ENCODE measurements at regions not wholly inside any gene's neighbourhood (a gene's known extent, or its start where the extent isn't known, plus 50 kb on each side); places are given as distances from the start of the nearest gene placed in this dataset.

DNA sequence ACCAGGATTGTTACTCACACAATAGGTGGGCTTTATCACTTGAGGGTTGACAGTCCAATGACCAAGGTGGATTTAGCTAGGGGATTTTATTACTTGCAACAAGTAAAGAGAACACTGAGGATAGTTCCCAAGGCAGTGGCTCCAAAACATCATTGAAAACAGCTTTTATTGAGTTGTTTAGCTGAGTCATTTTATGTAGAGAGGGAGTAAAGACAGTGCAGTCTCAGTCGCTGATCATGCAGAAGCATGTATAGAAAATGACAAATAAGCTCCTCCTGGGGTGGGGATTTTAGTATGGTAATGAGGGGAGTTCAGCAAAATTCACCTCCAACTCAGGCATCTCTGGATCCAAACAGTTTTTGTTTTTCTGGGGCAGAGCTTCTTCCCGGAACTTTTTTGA lies 163.0 kb upstream of the CCDC179 start:
- Histone ChIP-seq H3K4me2 (no peak overlapping the region), H3K27ac (no peak overlapping the region), H2AFZ (no peak overlapping the region), H3K4me3 (no peak overlapping the region), H3K9me2 (ENCODE audit: insufficient read depth) (no peaks in the 10 kb centered on the region), H3K36me3 (ENCODE audit: low read depth) (no peaks in the 10 kb centered on the region), H3K27me3 (ENCODE audit: insufficient read depth, low read depth) (no peaks in the 10 kb centered on the region), H3K9me3 (ENCODE audit: insufficient read depth, low read depth) (no peaks in the 10 kb centered on the region), H3F3A (ENCODE audit: insufficient read depth, low read depth) (no peaks in the 10 kb centered on the region), H3K79me2 (ENCODE audit: low read depth) (no peaks in the 10 kb centered on the region), H3K4me1 (replicated peaks; ENCODE audit: insufficient read depth) (no peaks in the 10 kb centered on the region), H4K20me1 (ENCODE audit: insufficient read depth) (no peaks in the 10 kb centered on the region)
- BruUV-seq (replicated peaks) = no TSS peak
- CTCF ChIA-PET = no interaction called here
- POLR2A ChIA-PET (ENCODE audit: unreplicated experiment) = no interaction called here
- intact Hi-C loops (cut with micrococcal nuclease; ENCODE audit: unreplicated experiment) = no loop called here
- DNase-seq = no peak
- no peak for TF ChIP-seq CTCF (conservative IDR thresholded peaks at IDR 0.05)
- TF ChIP-seq EZH2 (IDR thresholded peaks at IDR 0.05; ENCODE audit: low read depth) = no peak

GRCh38 chr11:23041001-23041503 lies 180.8 kb upstream of the CCDC179 start:
- H2AFZ ChIP-seq = no peak overlapping the region
- no peak for DNase-seq
- no peaks in the 10 kb centered on the region for H3K36me3 ChIP-seq (ENCODE audit: low read depth)
- ChIA-PET POLR2A (ENCODE audit: unreplicated experiment) (no interaction called here), CTCF (interaction anchor here (0.6 kb wide), 1 partner anchor 21 kb away, joined by 5 read pairs; no protein-coding TSS in a partner anchor)
- no peaks in the 10 kb centered on the region for H3K9me2 ChIP-seq (ENCODE audit: insufficient read depth)
- H3K9me3 ChIP-seq (ENCODE audit: insufficient read depth, low read depth) = no peaks in the 10 kb centered on the region
- H3K27ac ChIP-seq = no peak overlapping the region
- no peak for TF ChIP-seq EZH2 (IDR thresholded peaks at IDR 0.05; ENCODE audit: low read depth)
- TF ChIP-seq CTCF (conservative IDR thresholded peaks at IDR 0.05) = no peak
- H3K79me2 ChIP-seq (ENCODE audit: low read depth) = no peaks in the 10 kb centered on the region
- no peak overlapping the region for H3K4me2 ChIP-seq
- no peaks in the 10 kb centered on the region for H3K4me1 ChIP-seq (replicated peaks; ENCODE audit: insufficient read depth)
- no TSS peak for BruUV-seq (replicated peaks)
- H3K27me3 ChIP-seq (ENCODE audit: insufficient read depth, low read depth) = no peaks in the 10 kb centered on the region
- no peaks in the 10 kb centered on the region for H3F3A ChIP-seq (ENCODE audit: insufficient read depth, low read depth)
- intact Hi-C loops (cut with micrococcal nuclease; ENCODE audit: unreplicated experiment) = no loop called here
- no peak overlapping the region for H3K4me3 ChIP-seq
- no peaks in the 10 kb centered on the region for H4K20me1 ChIP-seq (ENCODE audit: insufficient read depth)

- no TSS peak for BruUV-seq (replicated peaks)
- Histone ChIP-seq H3K27me3 (ENCODE audit: insufficient read depth, low read depth) (no peaks in the 10 kb centered on the region), H3K36me3 (ENCODE audit: low read depth) (no peaks in the 10 kb centered on the region), H3K9me3 (ENCODE audit: insufficient read depth, low read depth) (no peaks in the 10 kb centered on the region), H3F3A (ENCODE audit: insufficient read depth, low read depth) (no peaks in the 10 kb centered on the region), H3K4me1 (replicated peaks; ENCODE audit: insufficient read depth) (no peaks in the 10 kb centered on the region), H3K4me2 (no peak overlapping the region), H3K79me2 (ENCODE audit: low read depth) (no peaks in the 10 kb centered on the region), H4K20me1 (ENCODE audit: insufficient read depth) (no peaks in the 10 kb centered on the region), H3K27ac (no peak overlapping the region), H3K9me2 (ENCODE audit: insufficient read depth) (no peaks in the 10 kb centered on the region), H2AFZ (no peak overlapping the region), H3K4me3 (no peak overlapping the region)
- no peak for DNase-seq
- no peak for TF ChIP-seq EZH2 (IDR thresholded peaks at IDR 0.05; ENCODE audit: low read depth)
- no peak for TF ChIP-seq CTCF (conservative IDR thresholded peaks at IDR 0.05)
- CTCF ChIA-PET = no interaction called here
- intact Hi-C loops (cut with micrococcal nuclease; ENCODE audit: unreplicated experiment) = no loop called here
- POLR2A ChIA-PET (ENCODE audit: unreplicated experiment) = no interaction called here
Measured at GRCh38 chr11:23058656-23059055, 198.4 kb upstream of the CCDC179 start.

Measured in PC-9 (cell line).